ENCODE measurements at regions not wholly inside any gene's neighbourhood (a gene's known extent, or its start where the extent isn't known, plus 50 kb on each side); places are given as distances from the start of the nearest gene placed in this dataset.

DNA sequence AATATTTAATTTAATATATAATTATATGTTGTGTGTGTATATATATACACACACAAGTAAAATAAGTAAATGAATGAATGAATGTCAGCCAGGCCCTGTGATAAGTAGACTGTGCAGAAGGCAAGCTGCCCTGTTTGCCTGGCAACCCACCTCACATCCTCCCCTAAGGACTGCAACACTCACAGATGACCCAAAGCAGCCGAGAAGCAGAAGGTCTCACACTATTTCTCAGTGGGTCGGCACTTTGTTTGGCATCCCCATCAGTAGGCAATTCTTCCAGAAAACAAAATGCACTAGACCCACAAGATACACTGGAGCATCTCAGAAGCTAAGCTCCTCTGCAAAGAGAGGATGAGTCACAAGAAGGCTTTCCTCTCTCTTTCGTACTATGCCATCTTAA lies 152.1 kb upstream of the GRAMD2B start:
- no peaks in the 10 kb centered on the region for H3K9me3 ChIP-seq
- TF ChIP-seq, protein P1, sequence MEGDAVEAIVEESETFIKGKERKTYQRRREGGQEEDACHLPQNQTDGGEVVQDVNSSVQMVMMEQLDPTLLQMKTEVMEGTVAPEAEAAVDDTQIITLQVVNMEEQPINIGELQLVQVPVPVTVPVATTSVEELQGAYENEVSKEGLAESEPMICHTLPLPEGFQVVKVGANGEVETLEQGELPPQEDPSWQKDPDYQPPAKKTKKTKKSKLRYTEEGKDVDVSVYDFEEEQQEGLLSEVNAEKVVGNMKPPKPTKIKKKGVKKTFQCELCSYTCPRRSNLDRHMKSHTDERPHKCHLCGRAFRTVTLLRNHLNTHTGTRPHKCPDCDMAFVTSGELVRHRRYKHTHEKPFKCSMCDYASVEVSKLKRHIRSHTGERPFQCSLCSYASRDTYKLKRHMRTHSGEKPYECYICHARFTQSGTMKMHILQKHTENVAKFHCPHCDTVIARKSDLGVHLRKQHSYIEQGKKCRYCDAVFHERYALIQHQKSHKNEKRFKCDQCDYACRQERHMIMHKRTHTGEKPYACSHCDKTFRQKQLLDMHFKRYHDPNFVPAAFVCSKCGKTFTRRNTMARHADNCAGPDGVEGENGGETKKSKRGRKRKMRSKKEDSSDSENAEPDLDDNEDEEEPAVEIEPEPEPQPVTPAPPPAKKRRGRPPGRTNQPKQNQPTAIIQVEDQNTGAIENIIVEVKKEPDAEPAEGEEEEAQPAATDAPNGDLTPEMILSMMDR (IDR thresholded peaks at IDR 0.05) = no peak
- H3K27me3 ChIP-seq (ENCODE audit: low read depth) = no peaks in the 10 kb centered on the region
- H3K4me3 ChIP-seq = no peak overlapping the region
- no peaks in the 10 kb centered on the region for H3K36me3 ChIP-seq
- intact Hi-C loops (cut with DNase I) = no loop called here
- no peak for ATAC-seq
- no peak for DNase-seq
- no peaks in the 10 kb centered on the region for H3K4me1 ChIP-seq
- H3K27ac ChIP-seq = no peak overlapping the region

DNA sequence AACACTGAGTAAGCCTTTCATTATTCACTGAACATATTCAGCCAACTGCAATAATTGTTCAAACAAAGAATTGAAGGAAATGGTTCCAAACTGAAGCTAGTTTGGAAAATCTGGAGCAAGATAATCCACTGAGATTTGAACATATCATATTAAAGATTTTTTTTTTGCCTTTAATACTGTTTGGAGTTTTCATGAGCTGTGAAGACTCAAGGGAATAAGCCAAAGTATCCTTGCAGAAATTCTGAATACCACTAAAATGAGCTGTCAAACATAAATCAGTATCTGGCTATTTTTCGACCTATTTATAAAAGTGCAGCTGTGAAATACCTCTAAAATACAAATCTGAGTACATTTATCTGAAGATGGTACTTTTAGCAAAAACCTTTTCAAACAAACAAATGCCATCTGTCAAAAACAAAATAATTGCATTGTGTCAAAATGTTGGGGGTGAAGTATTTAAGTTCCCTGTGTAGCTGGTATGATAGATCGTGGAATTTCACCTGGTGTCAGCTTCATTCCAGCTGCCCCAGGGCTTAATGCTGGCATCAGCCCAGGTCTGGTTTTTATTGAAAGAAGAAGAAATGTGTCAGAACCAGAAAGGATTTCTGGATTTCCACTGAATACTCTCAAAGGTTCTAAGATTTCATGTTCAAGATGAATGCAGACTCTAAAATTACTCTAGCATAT lies 149.0 kb upstream of the GRAMD2B start:
- Histone ChIP-seq H3K4me1 (no peaks in the 10 kb centered on the region), H3K27ac (no peak overlapping the region), H3K36me3 (no peaks in the 10 kb centered on the region), H3K9me3 (no peaks in the 10 kb centered on the region), H3K4me3 (no peak overlapping the region), H3K27me3 (ENCODE audit: low read depth) (no peaks in the 10 kb centered on the region)
- ATAC-seq = no peak
- intact Hi-C loops (cut with DNase I) = no loop called here
- DNase-seq = no peak
- TF ChIP-seq, protein P1 (IDR thresholded peaks at IDR 0.05) = no peak

DNA sequence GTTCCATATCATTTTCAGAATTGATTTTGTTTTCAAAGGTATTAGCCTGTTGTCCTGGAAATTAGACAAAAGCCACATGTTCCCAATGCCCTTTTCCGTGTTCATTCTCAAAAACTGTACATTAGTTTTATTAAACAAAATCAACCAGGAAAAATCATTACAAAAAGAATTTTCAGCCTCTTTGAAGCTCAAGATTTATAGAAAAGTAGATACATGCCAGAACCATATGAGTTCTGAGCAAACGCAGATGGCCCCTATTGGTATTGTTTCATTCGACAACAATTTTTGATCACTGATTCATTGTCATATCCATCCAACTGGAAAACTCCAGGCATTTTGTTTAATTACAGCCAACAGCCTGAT lies 148.5 kb upstream of the GRAMD2B start:
- intact Hi-C loops (cut with DNase I) = no loop called here
- TF ChIP-seq, protein P1 (IDR thresholded peaks at IDR 0.05) = no peak
- no peak overlapping the region for H3K4me3 ChIP-seq
- H3K27ac ChIP-seq = no peak overlapping the region
- H3K36me3 ChIP-seq = no peaks in the 10 kb centered on the region
- no peaks in the 10 kb centered on the region for H3K4me1 ChIP-seq
- no peaks in the 10 kb centered on the region for H3K9me3 ChIP-seq
- ATAC-seq = no peak
- no peaks in the 10 kb centered on the region for H3K27me3 ChIP-seq (ENCODE audit: low read depth)
- DNase-seq = no peak

DNA sequence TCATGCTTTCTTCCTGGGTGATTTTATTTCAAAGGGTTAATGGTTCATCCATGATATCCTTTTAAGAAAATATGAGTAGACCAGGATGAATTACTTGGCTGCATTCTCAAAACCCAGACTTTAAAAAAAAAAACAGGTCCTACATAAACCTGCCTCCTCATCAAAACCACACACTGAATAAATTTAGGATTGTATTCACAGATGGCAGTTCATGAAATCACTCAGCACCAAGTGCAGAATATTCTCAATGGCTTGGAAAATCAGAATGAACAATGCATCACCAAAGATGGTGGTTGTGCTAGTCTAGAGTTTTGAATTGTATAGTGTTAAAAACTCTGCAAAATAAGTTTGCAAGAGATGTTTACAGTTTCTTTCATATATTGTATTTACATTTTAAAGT lies 145.4 kb upstream of the GRAMD2B start:
- H3K27me3 ChIP-seq (ENCODE audit: low read depth) = no peaks in the 10 kb centered on the region
- intact Hi-C loops (cut with DNase I) = no loop called here
- TF ChIP-seq, protein P1 (IDR thresholded peaks at IDR 0.05) = no peak
- DNase-seq (no peak), ATAC-seq (no peak)
- H3K36me3 ChIP-seq = no peaks in the 10 kb centered on the region
- H3K27ac ChIP-seq = no peak overlapping the region
- no peaks in the 10 kb centered on the region for H3K4me1 ChIP-seq
- no peaks in the 10 kb centered on the region for H3K9me3 ChIP-seq
- no peak overlapping the region for H3K4me3 ChIP-seq

DNA sequence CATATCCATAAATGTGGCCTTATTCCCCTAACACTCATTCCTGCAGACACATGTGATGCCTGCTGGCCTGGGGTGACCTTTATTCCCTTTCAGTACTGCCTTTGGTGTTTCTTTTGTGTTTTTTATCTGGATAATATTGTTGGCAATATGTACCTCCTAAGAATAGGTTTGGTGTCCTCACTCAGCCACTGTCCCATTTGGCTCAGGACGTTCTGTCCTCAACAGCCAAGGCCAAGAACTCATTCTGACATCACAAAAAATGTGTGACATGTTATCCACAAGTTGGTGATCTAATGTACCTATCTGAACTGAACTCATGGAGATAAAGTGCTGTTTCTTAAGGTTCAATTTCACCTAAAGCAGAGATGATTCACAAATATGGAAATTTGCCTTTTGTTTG lies 142.9 kb upstream of the GRAMD2B start:
- H3K36me3 ChIP-seq = no peaks in the 10 kb centered on the region
- TF ChIP-seq, protein P1 (IDR thresholded peaks at IDR 0.05) = no peak
- intact Hi-C loops (cut with DNase I) = no loop called here
- no peaks in the 10 kb centered on the region for H3K4me1 ChIP-seq
- no peak overlapping the region for H3K4me3 ChIP-seq
- H3K27me3 ChIP-seq (ENCODE audit: low read depth) = no peaks in the 10 kb centered on the region
- no peak for DNase-seq
- no peaks in the 10 kb centered on the region for H3K9me3 ChIP-seq
- no peak overlapping the region for H3K27ac ChIP-seq
- no peak for ATAC-seq
